HS-5 (cell line): ENCODE measurements at regions not wholly inside any gene's neighbourhood (a gene's known extent, or its start where the extent isn't known, plus 50 kb on each side); places are given as distances from the start of the nearest gene placed in this dataset.
"Not testable (repeated sequence)": the region's sequence is repeated elsewhere in the genome, so short reads cannot be mapped to it uniquely, and the experiment has no call there.

Experiments used
- DNase-seq: peaks from one replicate; pipeline ENCODE4 v3.0.0-alpha.2; 2012; ENCODE audit warnings: low read depth

DNA sequence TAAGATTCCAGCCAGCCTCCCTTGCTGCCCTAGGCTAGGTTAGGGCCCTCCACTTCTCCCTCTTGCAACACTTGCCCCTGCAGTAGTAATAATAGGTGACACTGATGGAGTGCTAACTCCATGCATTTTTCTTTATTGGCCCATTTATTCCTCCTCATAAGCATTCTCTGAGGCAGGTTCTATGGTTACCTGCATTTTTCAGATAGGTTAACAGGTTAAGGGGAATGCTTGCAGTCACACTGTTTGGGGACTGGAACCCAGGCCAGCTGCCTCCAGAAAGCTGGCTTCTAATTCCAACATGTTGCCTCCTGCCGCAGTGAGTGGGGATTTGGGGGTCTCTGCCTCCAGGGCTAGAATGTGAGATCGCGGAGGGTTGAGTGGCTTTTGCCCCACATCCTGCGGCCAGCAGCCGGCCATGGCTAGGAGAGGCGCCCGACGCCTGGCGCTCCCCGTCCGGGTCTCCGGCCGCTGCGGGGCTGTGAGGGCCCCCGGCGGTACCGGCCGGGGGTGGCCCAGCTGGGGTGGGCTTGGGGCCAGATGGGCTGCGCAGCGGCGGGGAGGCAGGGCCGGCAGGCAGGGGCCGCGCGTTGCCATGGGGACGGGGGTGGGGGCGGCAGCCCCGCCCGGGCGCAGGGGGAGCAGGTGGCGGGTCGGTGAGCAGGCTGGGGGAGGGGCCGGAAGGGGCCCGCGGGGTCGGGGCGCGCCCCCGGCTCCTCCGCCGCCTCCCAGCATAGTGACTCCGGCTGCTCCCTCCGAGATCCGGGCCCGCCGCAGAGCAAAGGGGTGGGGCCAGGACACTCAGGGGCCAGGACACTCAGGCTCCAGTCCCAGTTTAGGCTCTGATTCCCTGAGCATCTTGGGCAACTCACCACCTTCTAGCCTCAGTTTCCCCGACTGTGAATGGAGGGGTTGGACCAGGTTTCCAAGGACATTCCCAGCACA is 68.4 kb upstream of the SSBP3 start:
- no peak for DNase-seq

DNA sequence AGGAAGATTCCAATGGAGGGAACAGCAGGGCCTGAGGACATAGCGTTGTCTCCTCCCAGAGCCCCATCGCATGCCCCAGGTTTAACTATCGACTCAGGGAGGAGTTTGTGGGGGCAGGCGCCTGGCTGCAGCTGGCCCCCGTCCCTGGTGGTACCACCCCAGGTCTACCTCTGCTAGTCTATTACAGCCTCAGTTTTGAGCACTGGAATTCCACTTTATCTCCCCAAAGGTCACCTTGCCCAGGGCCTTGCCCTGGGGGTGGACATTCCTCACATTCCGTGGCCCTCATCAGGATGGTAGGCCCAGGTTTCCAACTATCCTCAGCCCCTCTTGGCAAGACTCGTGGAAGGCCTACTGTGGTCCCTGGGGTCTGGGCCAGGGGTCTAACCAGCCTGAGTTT is 65.4 kb upstream of the SSBP3 start:
- DNase-seq, result no peak

DNA sequence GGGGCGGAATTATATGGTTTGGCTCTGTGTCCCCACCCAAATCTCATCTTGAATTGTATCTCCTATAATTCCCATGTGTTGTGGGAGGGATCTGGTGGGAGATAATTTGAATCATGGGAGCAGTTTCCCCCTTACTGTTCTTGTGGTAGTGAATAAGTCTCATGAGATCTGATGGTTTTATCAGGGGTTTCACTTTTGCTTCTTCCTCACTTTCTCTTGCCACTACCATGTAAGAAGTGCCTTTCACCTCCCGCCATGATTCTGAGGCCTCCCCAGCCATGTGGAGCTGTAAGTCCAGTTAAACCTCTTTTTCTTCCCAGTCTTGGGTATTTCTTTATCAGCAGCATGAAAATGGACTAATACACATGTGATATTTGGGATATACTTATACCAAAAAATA is 63.2 kb upstream of the SSBP3 start:
- DNase-seq, result not testable (repeated sequence)

DNA sequence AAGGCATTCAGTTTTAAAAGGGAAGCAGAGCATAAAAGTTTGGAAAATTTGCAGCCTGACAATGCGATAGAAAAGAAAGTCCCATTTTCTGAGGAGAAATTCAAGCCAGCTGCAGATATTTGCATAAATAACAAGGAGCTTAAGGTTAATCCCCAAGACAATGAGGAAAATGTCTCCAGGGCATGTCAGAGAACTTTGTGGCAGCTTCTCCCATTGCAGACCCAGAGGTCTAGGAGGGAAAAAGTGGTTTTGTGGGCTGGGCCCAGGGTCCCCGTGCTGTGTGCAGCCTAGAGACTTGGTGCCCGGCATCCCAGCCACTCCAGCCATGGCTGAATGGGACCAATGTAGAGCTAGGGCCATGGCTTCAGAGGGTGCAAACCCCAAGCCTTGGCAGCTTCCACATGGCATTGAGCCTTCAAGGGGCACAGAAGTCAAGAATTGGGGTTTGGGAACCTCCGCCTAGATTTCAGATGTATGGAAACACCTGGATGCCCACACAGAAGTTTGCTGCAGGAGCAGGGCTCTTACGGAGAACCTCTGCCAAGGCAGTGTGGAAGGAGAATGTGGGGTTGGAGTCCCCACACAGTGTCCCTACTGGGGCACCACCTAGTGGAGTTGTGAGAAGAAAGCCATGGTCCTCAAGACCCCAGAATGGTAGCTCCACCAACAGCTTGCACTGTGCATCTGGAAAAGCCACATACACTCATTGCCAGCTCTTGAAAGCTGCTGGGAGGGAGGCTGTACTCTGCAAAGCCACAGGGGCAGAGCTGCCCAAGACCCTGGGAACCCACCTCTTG is 62.3 kb upstream of the SSBP3 start:
- not testable (repeated sequence) for DNase-seq

DNA sequence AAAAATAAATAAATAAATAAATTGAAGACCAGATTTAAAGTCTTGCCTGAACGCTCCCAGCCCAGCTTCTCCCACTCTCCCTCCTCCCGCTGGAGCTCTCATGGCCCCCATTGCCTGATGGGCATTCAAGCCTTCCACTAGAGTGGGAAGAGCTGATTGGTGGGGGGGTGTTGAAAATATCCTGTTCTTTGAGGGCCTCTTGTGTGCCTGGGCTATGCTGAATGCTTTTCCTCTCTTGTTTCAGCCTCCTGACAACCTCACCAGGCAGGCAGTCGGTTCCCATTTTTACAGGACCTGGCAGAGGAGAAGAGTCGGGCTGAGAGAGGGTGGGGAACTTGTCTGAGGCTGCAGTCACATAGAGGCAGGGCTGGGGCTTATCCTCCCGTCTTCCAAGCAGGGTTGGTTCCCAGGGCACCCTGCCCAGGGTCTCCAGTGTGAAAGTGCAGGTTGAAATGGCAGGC is 59.2 kb upstream of the SSBP3 start:
- no peak for DNase-seq

DNA sequence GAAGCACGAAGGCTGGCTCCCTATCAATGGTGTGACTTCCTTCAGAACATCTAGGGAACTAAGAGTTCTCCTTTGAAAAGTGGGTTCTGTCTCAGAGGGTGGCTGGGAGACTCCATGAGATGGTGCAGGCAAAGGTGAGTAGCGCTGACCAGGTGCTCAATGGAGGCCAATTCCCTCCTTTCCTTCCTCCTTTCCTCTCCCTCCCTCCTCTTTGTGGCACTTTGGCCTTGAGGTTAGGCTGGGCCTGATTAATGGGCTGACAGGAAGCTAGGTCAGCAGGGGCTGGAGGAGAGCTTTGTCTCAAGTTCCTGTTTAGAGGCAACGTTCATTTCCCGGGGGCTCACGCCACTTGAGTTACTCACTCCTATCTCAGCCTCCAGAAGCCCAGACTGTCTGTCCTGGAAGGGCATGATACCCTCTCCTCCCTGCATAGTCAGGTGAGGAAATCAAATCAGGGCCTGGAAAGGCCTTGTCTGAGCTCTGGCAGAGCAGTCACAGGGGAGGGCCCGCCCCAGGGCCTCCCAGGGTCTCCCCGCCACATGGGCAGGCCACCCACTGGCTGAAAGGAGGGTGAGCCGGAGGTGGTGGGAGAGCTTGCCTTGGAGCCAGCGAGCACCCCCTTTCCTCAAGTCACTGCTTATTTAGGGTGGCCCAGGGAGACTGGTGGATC is 58.4 kb upstream of the SSBP3 start:
- no peak for DNase-seq

DNA sequence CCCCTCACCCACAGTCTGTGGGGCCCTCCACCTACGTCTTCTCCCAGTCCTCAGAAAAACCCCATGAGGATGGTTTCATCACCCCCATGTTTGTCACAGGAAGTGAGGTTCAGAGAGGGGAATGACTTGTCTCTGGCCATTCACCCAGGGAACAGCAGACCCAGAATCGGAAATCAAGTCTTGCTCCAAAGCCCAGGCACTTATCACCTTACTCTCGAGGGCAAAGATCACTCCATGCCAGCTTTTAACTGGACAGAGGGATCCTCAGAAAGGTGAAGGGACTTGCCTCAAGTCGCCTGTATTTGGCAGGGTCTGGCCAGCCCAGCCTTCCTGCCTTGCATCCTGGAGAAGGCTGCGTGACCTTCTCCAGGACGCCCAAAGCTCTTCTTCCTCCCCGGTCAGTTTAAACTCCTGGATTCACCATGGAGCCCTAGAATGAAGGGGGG is 57.9 kb upstream of the SSBP3 start:
- DNase-seq, result no peak

DNA sequence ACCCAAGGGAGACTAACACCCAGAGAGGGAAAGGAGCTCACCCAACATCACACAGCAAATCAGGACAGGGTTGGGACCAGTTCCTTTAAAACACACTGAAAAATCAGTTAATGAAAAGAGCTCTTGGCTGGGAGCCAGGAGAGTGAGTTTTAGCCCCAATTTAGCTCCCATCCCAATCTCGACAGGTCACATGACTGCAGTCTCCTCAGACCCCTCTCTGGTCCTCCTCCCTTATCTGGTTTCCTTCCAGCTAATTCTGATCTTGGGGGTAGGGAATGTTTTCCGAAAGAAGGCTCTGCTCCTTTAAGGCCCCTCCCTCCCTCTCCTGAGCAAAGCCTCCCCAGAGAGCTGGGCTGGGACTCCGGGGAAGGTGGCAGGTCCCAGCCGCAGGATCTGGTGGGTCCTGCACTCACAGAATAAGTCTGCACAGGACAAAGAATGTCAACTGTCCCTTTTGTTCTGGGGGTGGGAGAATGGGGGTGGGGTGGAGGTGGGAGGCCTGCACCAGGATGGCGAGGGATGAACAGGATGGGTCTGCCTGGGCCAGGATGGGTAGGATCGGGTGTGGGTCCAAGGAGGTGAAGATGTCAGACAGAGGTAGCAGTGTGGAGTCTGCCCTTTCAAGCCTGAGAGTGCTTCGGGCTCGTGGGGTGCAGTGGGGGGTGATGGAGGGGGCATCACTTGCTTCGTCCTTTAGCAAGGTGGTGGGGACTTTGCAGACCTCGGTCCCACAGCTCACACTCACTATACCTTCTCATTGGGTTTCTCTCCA is 57.3 kb upstream of the SSBP3 start:
- no peak for DNase-seq

DNA sequence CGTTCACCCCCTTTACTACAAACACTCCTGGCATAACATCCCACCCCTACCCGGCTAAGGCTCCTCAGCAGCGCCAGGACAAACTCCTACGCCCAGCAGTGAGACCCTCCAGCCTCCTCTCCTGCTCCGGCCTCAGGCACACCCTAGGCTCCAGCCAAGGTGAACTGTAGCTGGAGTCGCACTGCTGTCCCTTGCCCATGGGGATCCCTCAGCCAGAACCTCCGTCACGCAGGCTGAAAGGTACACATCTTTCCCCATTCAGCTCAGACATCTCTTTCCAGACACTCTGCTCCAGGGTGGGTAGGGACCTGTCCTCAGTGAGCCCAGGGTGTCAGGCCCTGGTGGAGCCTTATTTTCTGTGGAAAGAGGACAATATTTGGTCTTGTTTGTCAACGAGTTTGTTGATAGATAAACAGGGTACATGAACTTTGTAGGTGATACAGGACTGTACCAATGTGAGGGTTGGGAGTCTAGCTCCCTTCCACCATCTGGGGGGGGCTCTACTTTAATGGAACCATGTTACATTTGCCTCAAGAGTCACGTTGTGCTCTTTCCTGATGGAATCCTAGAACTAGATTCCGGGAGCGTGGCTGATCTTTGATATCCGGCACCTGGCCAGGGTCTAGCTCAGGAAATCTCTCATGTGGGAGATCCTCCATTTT is 56.5 kb upstream of the SSBP3 start:
- DNase-seq, result no peak

DNA sequence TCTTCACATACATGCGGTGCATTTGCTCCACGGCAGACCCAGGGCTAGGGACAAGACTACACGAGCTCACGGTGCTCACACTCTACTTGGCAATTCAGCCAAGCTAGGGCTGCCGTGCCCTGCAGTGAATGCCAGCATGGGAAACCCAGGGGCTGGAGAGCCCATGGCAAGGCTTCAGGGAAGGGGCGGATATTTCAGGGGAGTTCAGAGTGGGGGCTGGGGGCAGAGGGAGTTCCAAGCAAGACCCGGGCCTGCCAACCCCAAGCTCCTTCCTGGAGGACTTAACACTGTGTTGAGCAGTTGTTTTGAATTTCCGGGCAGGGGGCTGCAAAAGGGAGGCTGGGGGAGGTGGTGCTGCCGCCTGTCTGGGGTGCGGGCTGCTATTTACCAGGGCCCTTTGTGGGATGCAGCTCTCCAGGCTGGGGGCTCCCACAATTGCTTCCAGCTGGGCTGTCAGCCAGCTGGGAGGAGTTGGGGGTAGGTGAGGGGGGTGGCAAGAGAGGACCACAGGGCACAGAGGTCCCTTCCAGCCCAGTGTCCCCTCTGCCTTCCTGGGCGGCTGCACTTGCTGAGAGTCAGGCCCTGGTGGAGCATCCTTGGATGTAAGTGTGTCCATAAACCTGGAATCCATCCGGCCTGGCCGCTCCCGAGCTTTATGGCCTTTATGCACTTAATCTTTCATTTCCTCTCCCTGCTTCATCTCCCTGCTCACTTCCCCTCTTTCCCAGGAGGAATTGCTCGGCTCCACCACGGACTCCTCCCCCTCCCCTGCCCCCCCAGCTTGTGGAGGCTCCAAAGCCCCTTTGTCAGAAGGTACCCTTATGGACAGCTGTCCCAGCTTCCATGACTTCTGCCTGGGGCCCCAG is 55.8 kb upstream of the SSBP3 start:
- DNase-seq, result no peak

DNA sequence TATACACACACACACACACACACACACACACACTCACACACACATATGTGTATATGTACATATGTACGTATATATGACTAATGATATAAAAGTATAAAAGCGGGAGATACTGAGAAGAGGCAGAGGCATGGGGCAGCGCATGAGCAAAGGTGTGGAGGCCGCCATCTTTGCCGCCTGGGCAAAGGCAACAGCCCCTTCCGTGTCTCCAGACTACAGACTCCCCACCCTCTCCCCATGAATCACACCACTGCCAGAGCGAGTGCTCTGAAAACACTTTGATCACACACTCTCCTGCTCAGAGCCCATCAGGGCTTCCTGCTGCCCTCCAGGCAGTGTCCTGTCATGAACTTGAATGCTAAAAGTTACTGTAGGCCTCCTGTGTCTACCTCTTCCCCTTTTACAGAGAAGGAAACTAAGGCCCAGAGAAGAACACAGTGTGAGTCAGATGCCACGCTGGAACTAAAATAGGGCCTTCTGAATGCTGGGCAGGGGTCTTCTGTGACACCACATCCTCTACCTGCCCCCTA is 54.7 kb upstream of the SSBP3 start:
- no peak for DNase-seq

DNA sequence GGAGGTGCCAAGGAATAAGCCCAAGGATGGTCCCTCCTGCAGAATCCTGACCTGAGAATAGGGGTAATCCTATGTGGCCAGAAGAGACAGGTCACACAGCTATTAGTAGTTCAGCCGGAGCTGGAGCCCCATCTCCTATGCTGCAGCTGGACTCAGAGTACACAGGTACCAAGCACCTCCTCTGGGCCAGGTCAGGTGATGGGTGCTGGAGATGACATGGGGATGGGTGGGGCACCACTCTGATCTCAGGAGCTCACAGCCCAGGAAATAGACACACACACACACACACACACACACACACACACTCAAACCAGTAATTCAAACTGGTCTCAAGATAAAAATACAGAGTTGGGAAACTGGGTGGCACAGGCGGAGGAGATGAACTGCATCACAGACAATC is 54.2 kb upstream of the SSBP3 start:
- no peak for DNase-seq

DNA sequence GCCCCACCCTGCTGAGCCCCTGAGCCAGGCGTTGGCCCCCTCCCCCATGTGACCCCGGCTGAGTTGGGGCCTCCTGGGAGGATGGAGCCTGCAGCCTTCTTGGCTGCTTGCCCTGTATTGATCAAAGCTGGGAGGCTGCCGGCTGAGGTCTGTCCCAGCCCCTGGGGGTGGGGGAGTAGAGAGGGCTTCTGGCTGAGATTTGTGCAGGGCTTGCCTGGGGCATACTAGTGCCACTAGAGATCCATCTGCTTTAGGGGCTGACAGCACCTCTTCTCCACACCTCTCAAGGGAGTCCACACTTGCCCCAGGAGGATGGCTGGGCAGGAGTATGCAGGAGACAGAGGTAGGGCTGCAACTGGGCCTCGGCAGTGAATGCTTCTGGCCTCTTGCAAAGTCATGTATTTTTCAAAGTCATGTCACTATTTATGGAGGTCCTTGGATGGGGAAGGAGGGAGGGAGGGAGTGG is 53.6 kb upstream of the SSBP3 start:
- no peak for DNase-seq

DNA sequence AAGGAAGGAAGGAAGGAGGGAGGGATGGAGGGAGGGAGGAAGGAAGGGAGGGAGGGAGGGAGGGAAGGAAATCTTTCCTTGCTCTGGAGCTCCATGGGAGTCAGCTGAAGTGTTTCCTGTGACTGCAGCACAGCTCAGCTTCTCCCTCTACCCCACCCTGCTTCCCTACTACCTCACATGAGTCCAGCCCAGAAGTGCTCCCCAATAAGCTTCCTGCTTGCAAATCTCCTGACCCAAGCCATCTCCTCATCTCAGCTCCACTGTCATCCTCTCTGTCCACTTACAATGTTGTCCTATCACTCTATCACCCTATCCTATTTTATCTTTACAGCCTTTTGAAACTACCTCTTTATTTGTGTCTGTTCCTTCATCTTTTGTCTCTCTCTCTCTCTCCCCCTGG is 52.9 kb upstream of the SSBP3 start:
- DNase-seq, result no peak

DNA sequence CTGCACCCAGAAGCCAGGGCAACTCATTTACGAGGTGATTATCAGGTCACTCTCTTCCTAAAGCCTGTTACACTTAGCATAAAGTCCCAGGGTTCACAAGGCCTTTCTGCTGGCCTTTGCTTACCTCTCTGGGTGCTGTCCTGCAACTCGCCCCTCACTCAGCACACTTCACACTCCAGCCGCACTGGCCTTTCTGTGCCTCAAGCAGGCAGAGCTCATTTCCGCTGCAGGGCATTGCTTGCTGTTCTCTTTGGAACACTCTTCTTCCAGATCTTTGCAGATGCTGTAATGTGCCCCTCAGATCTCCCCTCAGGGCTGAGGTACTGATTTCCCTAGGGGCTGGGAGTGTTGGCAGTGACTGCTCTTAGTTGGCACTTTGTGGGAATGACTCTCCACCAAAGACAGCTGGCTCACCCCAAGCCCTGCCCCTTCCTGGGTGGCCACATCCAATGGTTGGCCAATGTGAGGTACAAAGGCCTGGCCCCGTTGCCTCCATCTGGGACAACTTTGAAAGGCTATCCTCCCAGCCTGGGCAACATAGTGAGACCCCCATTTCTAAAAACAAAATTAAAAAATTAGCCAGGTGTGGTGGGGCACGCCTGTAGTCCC is 50.8 kb upstream of the SSBP3 start:
- DNase-seq, result no peak

DNA sequence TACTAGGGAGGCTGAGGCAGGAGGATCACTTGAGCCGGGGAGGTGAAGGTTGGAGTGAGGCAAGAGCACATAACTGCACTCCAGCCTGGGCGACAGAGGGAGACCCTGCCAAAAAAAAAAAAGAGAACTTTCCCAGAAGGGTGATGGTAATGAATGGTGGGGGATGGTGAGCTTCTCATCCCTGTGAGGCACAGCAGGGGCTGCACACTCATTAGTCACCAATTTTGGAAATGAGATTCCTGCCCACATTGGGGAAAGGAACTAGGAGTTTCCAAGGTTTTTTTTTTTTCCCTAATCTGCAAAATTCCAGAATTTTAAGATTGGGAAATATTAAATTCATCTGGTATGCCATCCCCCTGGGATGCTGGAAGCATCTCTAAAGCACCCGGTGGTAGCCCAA is 50.2 kb upstream of the SSBP3 start:
- no peak for DNase-seq
